HCT116 (cell line): ENCODE measurements at regions not wholly inside any gene's neighbourhood (a gene's known extent, or its start where the extent isn't known, plus 50 kb on each side); places are given as distances from the start of the nearest gene placed in this dataset.

Source experiments
- ATAC-seq: fragments of 200-7000 bp; cut with Tn5 transposase; 2 replicates; pipeline ENCODE4 v1.9.1; 2020; ENCODE audit warnings: mild to moderate bottlenecking, moderate library complexity
- BruUV-seq: library from RNA; stranded (reverse); fragments of 400-500 nt; replicated peaks from 2 replicates; lab custom pipeline; 2021; lab: Mats Ljungman, UMichigan
- CTCF ChIA-PET: fragments of 300-600 bp; sonication (Branson Sonifier 250); formaldehyde crosslinking; loops from one replicate; lab custom pipeline; 2021; ENCODE audit warnings: antibody characterized with exemption; lab: Charles Lee
- POLR2A ChIA-PET: fragments of 300-600, 350-600 bp; sonication (Branson Sonifier 250); formaldehyde crosslinking; loops from one replicate; lab custom pipeline; 2021; ENCODE audit warnings: antibody characterized with exemption; lab: Charles Lee
- RAD21 ChIA-PET, 2 experiments: fragments of 300-600 bp; sonication (Branson Sonifier 250); formaldehyde crosslinking; loops; one replicate each; lab custom pipeline; 2023; ENCODE audit warnings: low total read pairs in 2 of 2; ENCODE audit not compliant: uncharacterized antibody in 2 of 2, unreplicated experiment in 2 of 2, low non-redundant PET in 1 of 2; lab: Charles Lee
- DNase-seq: peaks from one replicate; pipeline ENCODE4 v3.0.0-alpha.2; 2010; ENCODE audit warnings: low read depth, low spot score
- H2AFZ ChIP-seq: fragments of 200-600 bp; shearing (Covaris generic), sonication (generic); 2 replicates; pipeline ENCODE4 v1.6.1; 2017; ENCODE audit warnings: low read depth, mixed run types, mixed read lengths, antibody characterized with exemption, low read length; ENCODE audit not compliant: poor library complexity, severe bottlenecking
- H3K27ac ChIP-seq: 2 replicates; pipeline ENCODE4 v1.5.1; 2012; ENCODE audit warnings: low read depth, low read length
- H3K27me3 ChIP-seq: fragments of 200-600 bp; sonication (generic); 2 replicates; pipeline ENCODE4 v1.6.1; 2016; ENCODE audit warnings: mixed run types, low read length, mixed read lengths; ENCODE audit not compliant: insufficient read depth
- H3K36me3 ChIP-seq, 2 experiments: fragments of 200-500 bp in 1 of 2; fragments of 200-600 bp in 1 of 2; sonication (Bioruptor generic) in 1 of 2; sonication (generic) in 1 of 2; 2 replicates each; pipeline versions ENCODE4 v1.5.1 to v1.6.1; 2014 to 2016; ENCODE audit warnings: low read length in 2 of 2, inconsistent platforms in 1 of 2, mixed read lengths in 1 of 2, mixed run types in 1 of 2; ENCODE audit not compliant: insufficient read depth in 2 of 2, control insufficient read depth in 1 of 2
- H3K4me1 ChIP-seq, 2 experiments: fragments of 200-600 bp in 1 of 2; sonication (generic) in 1 of 2; 2 replicates each; pipeline versions ENCODE4 v1.5.1 to v1.6.1; 2012 to 2017; ENCODE audit warnings: low read length in 2 of 2, inconsistent platforms in 1 of 2, mild to moderate bottlenecking in 1 of 2, mixed read lengths in 1 of 2, mixed run types in 1 of 2, moderate library complexity in 1 of 2; ENCODE audit not compliant: insufficient read depth in 2 of 2, control insufficient read depth in 1 of 2
- H3K4me2 ChIP-seq: fragments of 200-600 bp; sonication (generic); 2 replicates; pipeline ENCODE4 v1.6.1; 2017; ENCODE audit warnings: mixed run types, low read length, mixed read lengths
- H3K4me3 ChIP-seq, 2 experiments: fragments of 200-600 bp in 1 of 2; sonication (generic) in 1 of 2; replicated peaks in 1 of 2; 2 replicates each; pipeline ENCODE4 v1.5.1; 2011 to 2016; ENCODE audit warnings: low read length in 2 of 2, control low read depth in 1 of 2, low read depth in 1 of 2, mild to moderate bottlenecking in 1 of 2, mixed read lengths in 1 of 2, mixed run types in 1 of 2
- H3K79me2 ChIP-seq: fragments of 200-600 bp; sonication (generic); 2 replicates; pipeline ENCODE4 v1.6.1; 2017; ENCODE audit warnings: mild to moderate bottlenecking, mixed run types, low read length, moderate library complexity, mixed read lengths; ENCODE audit not compliant: insufficient read depth
- H3K9ac ChIP-seq: fragments of 200-600 bp; sonication (generic); 2 replicates; pipeline ENCODE4 v1.6.1; 2016; ENCODE audit warnings: low read length, mixed read lengths
- H3K9me2 ChIP-seq: fragments of 200-600 bp; sonication (generic), shearing (Covaris generic); 2 replicates; pipeline ENCODE4 v1.6.1; 2017; ENCODE audit warnings: mixed run types, mild to moderate bottlenecking, moderate library complexity; ENCODE audit not compliant: insufficient read depth
- H3K9me3 ChIP-seq, 2 experiments: fragments of 200-500 bp in 1 of 2; fragments of 200-600 bp in 1 of 2; sonication (Bioruptor generic) in 1 of 2; sonication (generic) in 1 of 2; 2 replicates each; pipeline ENCODE4 v1.6.1; 2014 to 2017; ENCODE audit warnings: low read length in 2 of 2, mixed read lengths in 2 of 2, inconsistent platforms in 1 of 2, low read depth in 1 of 2, mild to moderate bottlenecking in 1 of 2, mixed run types in 1 of 2, moderate library complexity in 1 of 2; ENCODE audit not compliant: control insufficient read depth in 1 of 2, insufficient read depth in 1 of 2
- H4K20me1 ChIP-seq: fragments of 200-600 bp; sonication (generic), shearing (Covaris generic); 2 replicates; pipeline ENCODE4 v1.6.1; 2017; ENCODE audit warnings: mixed run types, mild to moderate bottlenecking, moderate library complexity; ENCODE audit not compliant: insufficient read depth
- CEBPB ChIP-seq: IDR thresholded peaks from 2 replicates; pipeline ENCODE4 v1.6.1; 2012; ENCODE audit warnings: low read depth
- CTCF ChIP-seq, 3 experiments: fragments of 200-600 bp in 1 of 3; sonication (generic) in 1 of 3; IDR thresholded peaks in 2 of 3; conservative IDR thresholded peaks in 1 of 3; 2 replicates each; pipeline ENCODE4 v1.5.1; 2012 to 2017; ENCODE audit warnings: low read depth in 2 of 3, low read length in 2 of 3, antibody characterized with exemption in 1 of 3, borderline replicate concordance in 1 of 3, control low read depth in 1 of 3, mild to moderate bottlenecking in 1 of 3, mixed read lengths in 1 of 3, mixed run types in 1 of 3, moderate library complexity in 1 of 3; ENCODE audit not compliant: insufficient read depth in 1 of 3
- EGR1 ChIP-seq: IDR thresholded peaks from 2 replicates; pipeline ENCODE4 v1.6.1; 2012; ENCODE audit warnings: low read depth
- ELF1 ChIP-seq: IDR thresholded peaks from 2 replicates; pipeline ENCODE4 v1.6.1; 2012; ENCODE audit warnings: low read depth, borderline replicate concordance
- EZH2phosphoT487 ChIP-seq: fragments of 200-600 bp; IDR thresholded peaks from 2 replicates; pipeline ENCODE4 v1.6.1; 2018; ENCODE audit warnings: antibody characterized with exemption, borderline replicate concordance
- FOSL1 ChIP-seq: IDR thresholded peaks from 2 replicates; pipeline ENCODE4 v1.6.1; 2012; ENCODE audit warnings: low read depth
- POLR2A ChIP-seq: IDR thresholded peaks from 2 replicates; pipeline ENCODE4 v1.7.0; 2011; ENCODE audit warnings: borderline replicate concordance; ENCODE audit not compliant: insufficient read depth, insufficient read length; ENCODE audit errors: extremely low read depth
- POLR2AphosphoS5 ChIP-seq: IDR thresholded peaks from 2 replicates; pipeline ENCODE4 v1.6.1; 2011; ENCODE audit warnings: mild to moderate bottlenecking, low read depth, low read length, moderate library complexity
- REST ChIP-seq: IDR thresholded peaks from 2 replicates; pipeline ENCODE4 v1.6.1; 2012; ENCODE audit warnings: low read depth
- SIN3A ChIP-seq: IDR thresholded peaks from 2 replicates; pipeline ENCODE4 v1.6.1; 2012; ENCODE audit warnings: low read depth
- YY1 ChIP-seq: IDR thresholded peaks from 2 replicates; pipeline ENCODE4 v1.6.1; 2011; ENCODE audit warnings: low read length, low read depth, moderate library complexity, mild to moderate bottlenecking; ENCODE audit not compliant: insufficient replicate concordance; ENCODE audit errors: extremely low read depth
- ZFX ChIP-seq: fragments of 450-650 bp; IDR thresholded peaks from 2 replicates; pipeline ENCODE4 v1.6.1; 2017
- ZNF274 ChIP-seq: fragments of 200-500 bp; sonication (Bioruptor generic); IDR thresholded peaks from 2 replicates; pipeline ENCODE4 v1.6.1; 2014; ENCODE audit warnings: mild to moderate bottlenecking, low read depth, low read length, inconsistent platforms
- intact Hi-C: fragments of 100-400 bp; cut with micrococcal nuclease; formaldehyde crosslinking; loops from 2 replicates; pipeline ENCODE4 v1.10.0; 2022

GRCh38 chr22:26914519-26915185 is 257.3 kb downstream of the MIAT start:
- H3K9ac ChIP-seq = no peak overlapping the region
- H3K9me2 ChIP-seq = no peaks in the 10 kb centered on the region
- no peaks in the 10 kb centered on the region for H3K4me1 ChIP-seq
- intact Hi-C loops = no loop called here
- no peaks in the 10 kb centered on the region for H3K9me3 ChIP-seq
- ATAC-seq = no peak
- DNase-seq = no peak
- TF ChIP-seq POLR2AphosphoS5 (no peak), ZFX (no peak), YY1 (no peak), CTCF (IDR thresholded peaks at IDR 0.05 in 2 of 3, conservative IDR thresholded peaks at IDR 0.05 in 1 of 3; ENCODE audit: borderline replicate concordance in 1 of 3, insufficient read depth in 1 of 3, low read depth in 2 of 3, low read length in 2 of 3) (no peak), EZH2phosphoT487 (no peak)
- H3K36me3 ChIP-seq = no peaks in the 10 kb centered on the region
- H2AFZ ChIP-seq = no peak overlapping the region
- H3K4me3 ChIP-seq = no peak overlapping the region
- no peaks in the 10 kb centered on the region for H3K79me2 ChIP-seq
- peaks cover 72% of the 10 kb centered on the region for H3K27me3 ChIP-seq
- no peak overlapping the region for H3K27ac ChIP-seq
- H4K20me1 ChIP-seq = no peaks in the 10 kb centered on the region
- POLR2A ChIA-PET = no interaction called here
- CTCF ChIA-PET = no interaction called here
- RAD21 ChIA-PET = no interaction called here
- no peak overlapping the region for H3K4me2 ChIP-seq
- BruUV-seq = no TSS peak

GRCh38 chr22:26916236-26916635 is 258.8 kb downstream of the MIAT start:
- Histone ChIP-seq H3K4me1 (no peaks in the 10 kb centered on the region), H3K36me3 (no peaks in the 10 kb centered on the region), H3K9ac (no peak overlapping the region), H2AFZ (no peak overlapping the region), H3K9me3 (no peaks in the 10 kb centered on the region), H3K27ac (no peak overlapping the region), H3K9me2 (no peaks in the 10 kb centered on the region), H3K27me3 (peaks cover 59% of the 10 kb centered on the region), H3K79me2 (no peaks in the 10 kb centered on the region), H4K20me1 (no peaks in the 10 kb centered on the region), H3K4me3 (no peak overlapping the region), H3K4me2 (no peak overlapping the region)
- ATAC-seq (no peak), DNase-seq (no peak)
- ChIA-PET POLR2A (no interaction called here), CTCF (no interaction called here), RAD21 (no interaction called here)
- no TSS peak for BruUV-seq
- intact Hi-C loops = no loop called here
- TF ChIP-seq ELF1 (no peak), SIN3A (no peak), REST (no peak), FOSL1 (no peak), ZNF274 (no peak), EGR1 (no peak), POLR2A (no peak), YY1 (no peak), CEBPB (no peak), POLR2AphosphoS5 (no peak)
